HCT116 (cell line): ENCODE measurements at regions not wholly inside any gene's neighbourhood (a gene's known extent, or its start where the extent isn't known, plus 50 kb on each side); places are given as distances from the start of the nearest gene placed in this dataset.

ENCODE experiments used
- ATAC-seq: fragments of 200-7000 bp; cut with Tn5 transposase; 2 replicates; pipeline ENCODE4 v1.9.1; 2020; ENCODE audit warnings: mild to moderate bottlenecking, moderate library complexity
- BruUV-seq: library from RNA; stranded (reverse); fragments of 400-500 nt; replicated peaks from 2 replicates; lab custom pipeline; 2021; lab: Mats Ljungman, UMichigan
- CTCF ChIA-PET: fragments of 300-600 bp; sonication (Branson Sonifier 250); formaldehyde crosslinking; loops from one replicate; lab custom pipeline; 2021; ENCODE audit warnings: antibody characterized with exemption; lab: Charles Lee
- POLR2A ChIA-PET: fragments of 300-600, 350-600 bp; sonication (Branson Sonifier 250); formaldehyde crosslinking; loops from one replicate; lab custom pipeline; 2021; ENCODE audit warnings: antibody characterized with exemption; lab: Charles Lee
- RAD21 ChIA-PET, 2 experiments: fragments of 300-600 bp; sonication (Branson Sonifier 250); formaldehyde crosslinking; loops; one replicate each; lab custom pipeline; 2023; ENCODE audit warnings: low total read pairs in 2 of 2; ENCODE audit not compliant: uncharacterized antibody in 2 of 2, unreplicated experiment in 2 of 2, low non-redundant PET in 1 of 2; lab: Charles Lee
- DNase-seq: peaks from one replicate; pipeline ENCODE4 v3.0.0-alpha.2; 2010; ENCODE audit warnings: low read depth, low spot score
- H2AFZ ChIP-seq: fragments of 200-600 bp; shearing (Covaris generic), sonication (generic); 2 replicates; pipeline ENCODE4 v1.6.1; 2017; ENCODE audit warnings: low read depth, mixed run types, mixed read lengths, antibody characterized with exemption, low read length; ENCODE audit not compliant: poor library complexity, severe bottlenecking
- H3K27ac ChIP-seq: 2 replicates; pipeline ENCODE4 v1.5.1; 2012; ENCODE audit warnings: low read depth, low read length
- H3K27me3 ChIP-seq: fragments of 200-600 bp; sonication (generic); 2 replicates; pipeline ENCODE4 v1.6.1; 2016; ENCODE audit warnings: mixed run types, low read length, mixed read lengths; ENCODE audit not compliant: insufficient read depth
- H3K36me3 ChIP-seq, 2 experiments: fragments of 200-500 bp in 1 of 2; fragments of 200-600 bp in 1 of 2; sonication (Bioruptor generic) in 1 of 2; sonication (generic) in 1 of 2; 2 replicates each; pipeline versions ENCODE4 v1.5.1 to v1.6.1; 2014 to 2016; ENCODE audit warnings: low read length in 2 of 2, inconsistent platforms in 1 of 2, mixed read lengths in 1 of 2, mixed run types in 1 of 2; ENCODE audit not compliant: insufficient read depth in 2 of 2, control insufficient read depth in 1 of 2
- H3K4me1 ChIP-seq, 2 experiments: fragments of 200-600 bp in 1 of 2; sonication (generic) in 1 of 2; 2 replicates each; pipeline versions ENCODE4 v1.5.1 to v1.6.1; 2012 to 2017; ENCODE audit warnings: low read length in 2 of 2, inconsistent platforms in 1 of 2, mild to moderate bottlenecking in 1 of 2, mixed read lengths in 1 of 2, mixed run types in 1 of 2, moderate library complexity in 1 of 2; ENCODE audit not compliant: insufficient read depth in 2 of 2, control insufficient read depth in 1 of 2
- H3K4me2 ChIP-seq: fragments of 200-600 bp; sonication (generic); 2 replicates; pipeline ENCODE4 v1.6.1; 2017; ENCODE audit warnings: mixed run types, low read length, mixed read lengths
- H3K4me3 ChIP-seq, 2 experiments: fragments of 200-600 bp in 1 of 2; sonication (generic) in 1 of 2; replicated peaks in 1 of 2; 2 replicates each; pipeline ENCODE4 v1.5.1; 2011 to 2016; ENCODE audit warnings: low read length in 2 of 2, control low read depth in 1 of 2, low read depth in 1 of 2, mild to moderate bottlenecking in 1 of 2, mixed read lengths in 1 of 2, mixed run types in 1 of 2
- H3K79me2 ChIP-seq: fragments of 200-600 bp; sonication (generic); 2 replicates; pipeline ENCODE4 v1.6.1; 2017; ENCODE audit warnings: mild to moderate bottlenecking, mixed run types, low read length, moderate library complexity, mixed read lengths; ENCODE audit not compliant: insufficient read depth
- H3K9ac ChIP-seq: fragments of 200-600 bp; sonication (generic); 2 replicates; pipeline ENCODE4 v1.6.1; 2016; ENCODE audit warnings: low read length, mixed read lengths
- H3K9me2 ChIP-seq: fragments of 200-600 bp; sonication (generic), shearing (Covaris generic); 2 replicates; pipeline ENCODE4 v1.6.1; 2017; ENCODE audit warnings: mixed run types, mild to moderate bottlenecking, moderate library complexity; ENCODE audit not compliant: insufficient read depth
- H3K9me3 ChIP-seq, 2 experiments: fragments of 200-500 bp in 1 of 2; fragments of 200-600 bp in 1 of 2; sonication (Bioruptor generic) in 1 of 2; sonication (generic) in 1 of 2; 2 replicates each; pipeline ENCODE4 v1.6.1; 2014 to 2017; ENCODE audit warnings: low read length in 2 of 2, mixed read lengths in 2 of 2, inconsistent platforms in 1 of 2, low read depth in 1 of 2, mild to moderate bottlenecking in 1 of 2, mixed run types in 1 of 2, moderate library complexity in 1 of 2; ENCODE audit not compliant: control insufficient read depth in 1 of 2, insufficient read depth in 1 of 2
- H4K20me1 ChIP-seq: fragments of 200-600 bp; sonication (generic), shearing (Covaris generic); 2 replicates; pipeline ENCODE4 v1.6.1; 2017; ENCODE audit warnings: mixed run types, mild to moderate bottlenecking, moderate library complexity; ENCODE audit not compliant: insufficient read depth
- ATF3 ChIP-seq: IDR thresholded peaks from 2 replicates; pipeline ENCODE4 v1.6.1; 2012
- CBX3 ChIP-seq: IDR thresholded peaks from 2 replicates; pipeline ENCODE4 v1.6.1; 2012; ENCODE audit warnings: low read depth
- JUND ChIP-seq: IDR thresholded peaks from 2 replicates; pipeline ENCODE4 v1.6.1; 2012
- YY1 ChIP-seq: IDR thresholded peaks from 2 replicates; pipeline ENCODE4 v1.6.1; 2011; ENCODE audit warnings: low read length, low read depth, moderate library complexity, mild to moderate bottlenecking; ENCODE audit not compliant: insufficient replicate concordance; ENCODE audit errors: extremely low read depth
- intact Hi-C: fragments of 100-400 bp; cut with micrococcal nuclease; formaldehyde crosslinking; loops from 2 replicates; pipeline ENCODE4 v1.10.0; 2022

- no peaks in the 10 kb centered on the region for H3K9me2 ChIP-seq
- H3K4me2 ChIP-seq: no peak overlapping the region
- H3K79me2 ChIP-seq: no peaks in the 10 kb centered on the region
- H3K4me1 ChIP-seq: no peaks in the 10 kb centered on the region
- no peaks in the 10 kb centered on the region; a peak in 1 of 4 replicates for H3K9me3 ChIP-seq
- CTCF ChIA-PET: interaction anchor here (0.7 kb wide), 1 partner anchor 25 kb away, joined by 3 read pairs; no protein-coding TSS in a partner anchor
- H3K27ac ChIP-seq: no peak overlapping the region
- BruUV-seq: no TSS peak
- POLR2A ChIA-PET: no interaction called here
- no peak for TF ChIP-seq ATF3
- TF ChIP-seq JUND: no peak
- no peak for TF ChIP-seq CBX3
- TF ChIP-seq YY1: no peak
- H3K4me3 ChIP-seq: no peak overlapping the region
- DNase-seq (no peak), ATAC-seq (no peak)
- H4K20me1 ChIP-seq: no peaks in the 10 kb centered on the region
- H3K9ac ChIP-seq: no peak overlapping the region
- RAD21 ChIA-PET: no interaction called here
- intact Hi-C loops: no loop called here
- no peaks in the 10 kb centered on the region for H3K27me3 ChIP-seq
- H2AFZ ChIP-seq: no peak overlapping the region
- H3K36me3 ChIP-seq: no peaks in the 10 kb centered on the region
These were observed 54.1 kb upstream of the MNS1 start for GRCh38 chr15:56519000-56519399.
